NCI-H69 (cell line): ENCODE measurements at regions not wholly inside any gene's neighbourhood (a gene's known extent, or its start where the extent isn't known, plus 50 kb on each side); places are given as distances from the start of the nearest gene placed in this dataset.

Experiments used
- DNase-seq: peaks from one replicate; lab custom pipeline; 2025; lab: John Stamatoyannopoulos, UW

DNA sequence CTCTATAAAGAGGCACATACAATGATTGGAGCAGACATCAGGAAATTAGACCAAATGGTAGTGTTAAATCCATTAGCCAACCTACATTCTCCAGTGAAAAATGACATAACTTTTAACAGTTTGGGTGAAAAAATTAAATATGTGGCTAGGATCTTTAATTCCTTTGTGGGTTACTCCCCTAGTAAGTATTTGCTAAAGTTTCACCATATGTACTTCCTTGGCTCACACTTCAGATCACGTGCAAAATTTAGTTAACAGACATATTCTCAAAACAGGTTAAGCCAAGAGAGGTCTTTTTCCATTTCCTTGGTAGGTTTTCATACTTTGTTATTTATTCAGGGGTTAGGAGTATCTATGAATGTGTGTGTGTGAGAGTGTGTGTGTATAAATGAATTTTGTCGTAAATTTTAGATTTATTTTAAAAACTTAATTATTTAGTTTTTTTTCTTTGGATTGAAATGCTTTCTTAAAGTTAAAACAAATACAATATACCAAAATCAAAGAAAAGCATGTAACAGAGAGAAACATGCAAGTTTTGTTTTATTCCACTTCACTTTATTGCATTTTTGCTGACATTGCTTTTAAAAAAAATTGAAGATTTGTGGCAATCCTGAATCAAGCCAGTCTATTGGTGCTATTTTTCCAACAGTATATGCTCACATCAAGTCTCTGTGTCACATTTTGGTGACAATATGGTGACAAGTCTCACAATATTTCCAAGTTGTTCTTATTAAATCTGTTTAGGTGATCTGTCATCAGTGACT, 258.7 kb downstream of the FLRT2 start:
- DNase-seq, result no peak

DNA sequence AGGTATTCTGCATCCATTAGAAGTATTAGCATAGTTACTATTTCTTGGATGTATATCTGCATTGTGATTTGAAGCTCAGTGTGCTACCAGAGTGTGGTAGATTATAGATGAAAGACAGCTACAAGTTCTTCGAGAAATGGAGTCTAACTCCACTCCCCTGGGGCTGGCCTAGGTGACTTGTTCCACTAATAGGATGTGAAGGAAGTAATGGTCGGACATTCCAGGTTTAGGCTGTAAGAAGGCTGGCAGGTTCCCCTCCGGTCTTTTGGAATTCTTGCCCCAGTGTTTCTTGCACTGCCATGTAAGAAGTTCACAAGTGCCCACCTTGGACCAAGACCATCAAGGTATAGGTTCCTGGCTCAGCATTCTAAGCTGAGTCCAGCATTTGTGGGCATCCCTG, 236.4 kb downstream of the FLRT2 start:
- DNase-seq, result no peak

DNA sequence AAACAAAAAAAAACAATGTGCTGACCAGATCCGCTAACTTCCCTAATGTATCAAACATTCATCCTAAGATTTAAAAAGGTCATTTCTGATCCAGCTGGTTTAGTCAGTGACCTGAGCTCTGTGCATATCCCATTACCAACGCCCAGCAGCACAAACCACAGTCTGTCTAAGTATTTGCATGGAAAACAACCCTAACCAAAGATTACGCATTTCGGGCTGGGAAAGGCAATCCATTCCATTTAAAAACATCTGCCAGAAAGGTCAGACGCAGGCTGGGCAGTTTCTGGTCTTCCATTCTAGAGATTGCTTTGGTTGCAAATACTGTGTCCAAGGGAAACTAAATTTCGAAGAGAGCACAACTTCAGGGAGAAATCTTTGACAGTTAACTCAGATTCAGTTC, 234.9 kb downstream of the FLRT2 start:
- peak; percentile 38 for DNase-seq

DNA sequence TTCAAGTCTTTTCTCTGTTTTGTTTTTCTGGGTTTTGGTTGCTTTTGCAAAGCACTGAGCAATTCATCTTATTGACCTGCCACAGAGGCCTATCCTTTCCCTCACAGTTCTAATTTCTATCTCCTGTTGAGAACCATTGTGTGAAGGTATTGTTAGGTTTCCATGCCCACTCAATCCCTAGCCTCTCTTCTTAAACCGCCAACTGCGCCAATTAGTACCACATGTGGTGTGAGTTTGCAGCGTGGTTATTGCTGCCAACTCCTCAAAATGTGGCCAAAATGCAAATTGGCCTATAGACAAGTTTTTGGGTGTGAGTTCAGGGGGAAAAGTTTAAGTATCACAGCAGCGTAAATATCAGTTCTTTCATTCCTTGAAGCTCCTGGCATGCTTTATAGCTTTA, 232.6 kb downstream of the FLRT2 start:
- peak; percentile 98 for DNase-seq

DNA sequence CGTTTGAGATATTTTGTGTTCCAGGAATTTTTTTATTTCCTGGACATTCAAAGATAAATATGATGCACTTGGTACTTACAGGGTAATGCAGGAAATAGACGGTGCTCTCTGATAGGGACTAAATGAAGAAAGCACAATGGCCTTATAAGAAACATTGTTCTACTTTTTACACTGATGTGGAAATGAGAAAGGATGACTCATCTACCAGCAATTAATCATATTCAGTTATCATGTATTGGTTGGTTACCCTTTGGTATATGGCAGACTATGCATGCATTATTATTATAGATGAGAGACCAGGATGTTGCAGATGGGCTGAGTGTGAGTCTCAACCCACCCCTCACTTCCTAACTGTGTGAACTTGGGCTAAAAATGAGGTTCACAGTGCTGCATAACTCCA, 222.2 kb downstream of the FLRT2 start:
- no peak for DNase-seq

DNA sequence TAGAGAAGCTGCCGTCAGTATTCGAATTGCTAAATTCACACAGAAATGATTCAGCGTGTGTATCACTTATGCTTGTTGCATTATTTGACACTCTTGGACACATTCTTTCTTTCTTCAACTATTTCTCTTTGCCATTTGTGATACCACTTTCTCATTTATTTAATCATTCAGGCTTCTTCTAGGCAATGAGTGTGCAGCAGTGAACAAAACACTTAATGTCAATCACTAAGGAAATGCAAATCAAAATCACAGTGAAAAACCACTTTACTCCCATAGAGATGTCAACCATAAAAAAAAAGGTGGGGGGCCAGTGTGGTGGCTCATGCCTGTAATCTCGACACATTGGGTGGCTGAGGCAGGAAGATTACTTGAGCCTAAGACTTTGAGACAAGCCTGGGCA, 214.6 kb downstream of the FLRT2 start:
- no peak for DNase-seq

DNA sequence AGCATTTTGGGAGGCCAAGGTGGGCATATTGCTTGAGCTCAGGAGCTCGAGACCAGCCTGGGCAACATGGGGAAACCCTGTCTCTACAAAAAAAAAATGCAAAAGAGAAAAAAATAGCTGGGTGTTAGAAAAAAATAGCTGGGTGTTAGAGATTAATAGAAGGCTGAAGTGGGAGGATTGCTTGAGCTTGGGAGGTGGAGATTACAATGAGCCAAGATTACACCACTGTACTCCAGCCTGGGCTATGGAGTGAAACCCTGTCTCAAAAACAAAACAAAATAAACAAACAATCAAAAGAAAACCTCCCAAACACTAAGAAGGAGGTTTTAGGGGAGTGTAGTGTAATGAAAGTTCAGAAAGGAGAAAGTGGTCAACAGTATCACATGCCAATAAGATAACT, 202.1 kb downstream of the FLRT2 start:
- DNase-seq, result no peak

DNA sequence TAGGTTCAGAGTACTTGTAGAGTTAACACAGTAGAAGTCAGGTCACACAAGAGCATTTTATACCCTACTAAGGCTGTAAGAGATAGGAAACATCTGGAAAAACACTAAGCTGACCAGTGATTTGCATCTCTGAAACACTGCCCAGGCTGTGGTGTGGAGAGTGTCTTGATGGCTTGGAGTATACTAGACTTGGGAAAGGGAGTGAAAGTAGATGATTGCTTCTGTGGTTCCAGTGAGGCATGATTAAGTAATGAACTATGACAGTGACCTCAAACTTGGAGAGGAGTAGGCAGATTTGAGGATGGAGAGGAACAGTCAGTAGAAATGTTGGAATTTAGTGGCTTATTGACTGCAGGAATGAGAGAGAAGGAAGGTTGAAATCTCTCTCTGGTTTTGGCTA, 201.2 kb downstream of the FLRT2 start:
- no peak for DNase-seq

DNA sequence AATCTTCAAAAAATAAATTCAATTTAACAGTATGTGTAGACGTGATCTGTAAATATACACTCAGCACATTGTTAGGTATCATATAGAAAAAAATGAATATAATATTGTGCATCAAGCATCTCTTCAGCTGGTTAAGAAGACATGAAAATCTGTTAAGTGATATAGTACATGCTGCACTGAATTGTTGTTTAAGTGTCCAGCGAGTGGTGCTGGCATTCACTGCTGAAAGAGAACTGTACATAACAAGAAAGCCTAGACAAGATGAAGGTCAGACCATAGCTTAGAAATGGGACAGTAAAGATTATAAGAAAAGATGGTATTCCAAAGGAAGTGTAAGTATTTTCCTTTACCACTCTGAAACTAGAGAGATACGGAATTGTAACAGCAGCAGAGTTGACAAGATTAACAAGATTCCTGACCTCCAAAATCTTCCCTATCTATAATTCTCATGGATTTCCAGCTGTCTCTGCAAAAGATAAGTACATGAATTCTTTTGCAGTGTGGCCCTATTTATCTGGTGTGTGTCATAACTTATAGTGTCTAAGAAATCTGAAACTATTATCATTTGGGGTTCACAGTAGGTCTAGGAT, 198.6 kb downstream of the FLRT2 start:
- DNase-seq, result no peak

DNA sequence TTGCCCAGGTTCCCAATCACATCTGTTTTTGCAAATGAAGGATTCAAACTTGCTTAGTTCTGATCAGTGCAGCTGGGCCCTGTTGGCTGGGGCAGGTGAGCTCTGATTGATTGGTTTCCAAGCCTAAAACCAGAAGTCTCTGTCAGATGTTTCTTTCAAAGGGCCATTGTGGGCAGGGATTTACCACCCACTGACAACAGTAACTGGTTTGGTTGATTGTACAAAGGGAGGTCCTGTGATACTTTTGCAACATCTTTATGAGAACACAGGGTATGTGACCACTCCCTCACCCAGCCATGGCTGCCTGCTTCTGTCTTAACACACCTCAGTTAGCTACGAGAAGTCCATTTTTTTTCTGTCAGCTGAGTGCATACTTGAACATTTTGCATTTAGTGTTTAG, 184.1 kb downstream of the FLRT2 start:
- DNase-seq, result peak; percentile 46

DNA sequence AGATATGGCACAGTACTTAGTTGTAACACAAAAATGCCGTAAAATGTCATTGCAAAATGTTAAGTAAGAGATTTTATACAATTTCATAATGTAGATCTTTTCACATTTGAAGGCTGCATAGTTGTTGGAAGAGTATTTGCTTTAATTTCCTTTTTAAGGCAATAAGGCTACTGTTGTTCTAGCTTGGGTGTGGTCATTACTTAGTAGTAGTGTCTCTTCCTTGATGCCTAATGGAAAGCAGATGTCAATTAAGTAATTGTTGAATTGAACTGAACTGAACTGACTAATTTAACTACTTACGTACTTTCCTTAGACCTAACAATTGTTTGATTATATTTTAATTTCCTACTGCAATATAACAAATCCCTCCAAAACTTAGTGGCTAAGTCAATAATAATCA, 181.7 kb downstream of the FLRT2 start:
- no peak for DNase-seq
